ENCODE measurements at regions not wholly inside any gene's neighbourhood (a gene's known extent, or its start where the extent isn't known, plus 50 kb on each side); places are given as distances from the start of the nearest gene placed in this dataset.

GRCh38 chr1:163758977-163759670, 437.4 kb downstream of the NUF2 start:
- no peak for TF ChIP-seq JUND (IDR thresholded peaks at IDR 0.05; ENCODE audit: low read depth)
- in situ Hi-C loops (cut with HindIII; ENCODE audit: low pct_unique_long_range_greater_than_20kb, low sequenced_read_pairs) = no loop called here
- DNase-seq (ENCODE audit: low read depth in 1 of 2, low spot score in 1 of 2) = no peak

GRCh38 chr1:163761898-163762297, 440.1 kb downstream of the NUF2 start:
- in situ Hi-C loops (cut with HindIII; ENCODE audit: low pct_unique_long_range_greater_than_20kb, low sequenced_read_pairs) = no loop called here
- no peak for DNase-seq (ENCODE audit: low read depth in 1 of 2, low spot score in 1 of 2)
- no peak for TF ChIP-seq JUND (IDR thresholded peaks at IDR 0.05; ENCODE audit: low read depth)

GRCh38 chr1:163766257-163766918, 444.6 kb downstream of the NUF2 start:
- in situ Hi-C loops (cut with HindIII; ENCODE audit: low pct_unique_long_range_greater_than_20kb, low sequenced_read_pairs) = no loop called here
- no peak for TF ChIP-seq JUND (IDR thresholded peaks at IDR 0.05; ENCODE audit: low read depth)
- DNase-seq (ENCODE audit: low read depth in 1 of 2, low spot score in 1 of 2) = no peak

- in situ Hi-C loops (cut with HindIII; ENCODE audit: low pct_unique_long_range_greater_than_20kb, low sequenced_read_pairs) = no loop called here
- DNase-seq (ENCODE audit: low read depth in 1 of 2, low spot score in 1 of 2) = no peak
Observed at GRCh38 chr1:163768576-163768975, 446.8 kb downstream of the NUF2 start.

GRCh38 chr1:163770265-163770664, 448.5 kb downstream of the NUF2 start:
- in situ Hi-C loops (cut with HindIII; ENCODE audit: low pct_unique_long_range_greater_than_20kb, low sequenced_read_pairs) = no loop called here
- TF ChIP-seq JUND (IDR thresholded peaks at IDR 0.05; ENCODE audit: low read depth) = no peak
- DNase-seq (ENCODE audit: low read depth in 1 of 2, low spot score in 1 of 2) = no peak

More at GRCh38 chr1:163768576-163768975, 446.8 kb downstream of the NUF2 start:
- TF ChIP-seq JUND (IDR thresholded peaks at IDR 0.05; ENCODE audit: low read depth) = no peak

GRCh38 chr1:163771637-163772036, 449.9 kb downstream of the NUF2 start:
- no peak for TF ChIP-seq JUND (IDR thresholded peaks at IDR 0.05; ENCODE audit: low read depth)
- in situ Hi-C loops (cut with HindIII; ENCODE audit: low pct_unique_long_range_greater_than_20kb, low sequenced_read_pairs) = no loop called here

GRCh38 chr1:163772246-163772645, 450.5 kb downstream of the NUF2 start:
- DNase-seq (ENCODE audit: low read depth in 1 of 2, low spot score in 1 of 2) = no peak
- no peak for TF ChIP-seq JUND (IDR thresholded peaks at IDR 0.05; ENCODE audit: low read depth)

More at GRCh38 chr1:163771637-163772036, 449.9 kb downstream of the NUF2 start:
- no peak for DNase-seq (ENCODE audit: low read depth in 1 of 2, low spot score in 1 of 2)

GRCh38 chr1:163773396-163773795, 451.6 kb downstream of the NUF2 start:
- no peak for DNase-seq (ENCODE audit: low read depth in 1 of 2, low spot score in 1 of 2)
- no peak for TF ChIP-seq JUND (IDR thresholded peaks at IDR 0.05; ENCODE audit: low read depth)
- in situ Hi-C loops (cut with HindIII; ENCODE audit: low pct_unique_long_range_greater_than_20kb, low sequenced_read_pairs) = no loop called here

More at GRCh38 chr1:163772246-163772645, 450.5 kb downstream of the NUF2 start:
- in situ Hi-C loops (cut with HindIII; ENCODE audit: low pct_unique_long_range_greater_than_20kb, low sequenced_read_pairs) = no loop called here

- TF ChIP-seq JUND (IDR thresholded peaks at IDR 0.05; ENCODE audit: low read depth) = no peak
- no peak for DNase-seq (ENCODE audit: low read depth in 1 of 2, low spot score in 1 of 2)
- in situ Hi-C loops (cut with HindIII; ENCODE audit: low pct_unique_long_range_greater_than_20kb, low sequenced_read_pairs) = no loop called here
Observed at GRCh38 chr1:163774401-163774945, 452.7 kb downstream of the NUF2 start.

GRCh38 chr1:163774978-163775620, 453.3 kb downstream of the NUF2 start:
- no peak for DNase-seq (ENCODE audit: low read depth in 1 of 2, low spot score in 1 of 2)
- in situ Hi-C loops (cut with HindIII; ENCODE audit: low pct_unique_long_range_greater_than_20kb, low sequenced_read_pairs) = no loop called here
- no peak for TF ChIP-seq JUND (IDR thresholded peaks at IDR 0.05; ENCODE audit: low read depth)

GRCh38 chr1:163777205-163777604, 455.5 kb downstream of the NUF2 start:
- TF ChIP-seq JUND (IDR thresholded peaks at IDR 0.05; ENCODE audit: low read depth) = no peak
- DNase-seq (ENCODE audit: low read depth in 1 of 2, low spot score in 1 of 2) = no peak
- in situ Hi-C loops (cut with HindIII; ENCODE audit: low pct_unique_long_range_greater_than_20kb, low sequenced_read_pairs) = no loop called here

GRCh38 chr1:163781146-163781545, 459.4 kb downstream of the NUF2 start:
- TF ChIP-seq JUND (IDR thresholded peaks at IDR 0.05; ENCODE audit: low read depth) = no peak
- no peak for DNase-seq (ENCODE audit: low read depth in 1 of 2, low spot score in 1 of 2)
- in situ Hi-C loops (cut with HindIII; ENCODE audit: low pct_unique_long_range_greater_than_20kb, low sequenced_read_pairs) = no loop called here
